Heart left ventricle (tissue), 16 donors: ENCODE measurements at regions not wholly inside any gene's neighbourhood (a gene's known extent, or its start where the extent isn't known, plus 50 kb on each side); places are given as distances from the start of the nearest gene placed in this dataset.

Experiments
- ATAC-seq, 4 donors: fragments of 200-7000 bp; cut with Tn5 transposase; one replicate each; pipeline ENCODE4 v1.9.1; 2020 to 2022; ENCODE audit warnings: moderate library complexity in 4 of 4, mild to moderate bottlenecking in 3 of 4, moderate number of reproducible peaks in 1 of 4
- DNase-seq, 5 donors: peaks; one replicate each; pipeline ENCODE4 v3.0.0-alpha.2; 2020
- H3K27ac ChIP-seq, 12 donors: fragments of 200-600 bp; sonication (generic) in 4 of 12; one replicate each; pipeline versions ENCODE4 v1.5.0 to v1.8.0; 2016 to 2022; ENCODE audit warnings: mild to moderate bottlenecking in 2 of 12
- H3K27me3 ChIP-seq, 9 donors: fragments of 200-600 bp; sonication (generic) in 2 of 9; one replicate each; pipeline versions ENCODE4 v1.5.1 to v1.8.0; 2016 to 2022; ENCODE audit warnings: mild to moderate bottlenecking in 3 of 9
- H3K36me3 ChIP-seq, 9 donors: fragments of 200-600 bp; sonication (generic) in 2 of 9; one replicate each; pipeline versions ENCODE4 v1.5.0 to v1.8.0; 2018 to 2022; ENCODE audit warnings: mild to moderate bottlenecking in 2 of 9
- H3K4me1 ChIP-seq, 12 donors: fragments of 200-600 bp; sonication (generic) in 4 of 12; one replicate each; pipeline versions ENCODE4 v1.5.0 to v1.8.0; 2016 to 2022; ENCODE audit warnings: mild to moderate bottlenecking in 3 of 12
- H3K4me3 ChIP-seq, 12 donors: fragments of 200-600 bp; sonication (generic) in 4 of 12; one replicate each; pipeline versions ENCODE4 v1.5.0 to v1.8.0; 2017 to 2022; ENCODE audit warnings: mild to moderate bottlenecking in 9 of 12, moderate library complexity in 4 of 12
- H3K9me3 ChIP-seq, 12 donors: fragments of 200-600 bp; sonication (generic) in 4 of 12; one replicate each; pipeline versions ENCODE4 v1.5.0 to v1.8.0; 2016 to 2022; ENCODE audit warnings: mild to moderate bottlenecking in 1 of 12
- CTCF ChIP-seq, 12 donors: fragments of 200-600 bp; sonication (generic) in 4 of 12; IDR thresholded peaks; one replicate each; pipeline versions ENCODE4 v1.5.0 to v1.8.0; 2018 to 2022; ENCODE audit warnings: antibody characterized with exemption in 12 of 12, mild to moderate bottlenecking in 5 of 12
- POLR2A ChIP-seq, 2 donors: fragments of 450-650 bp; IDR thresholded peaks; one replicate each; pipeline ENCODE4 v1.6.1; 2017; ENCODE audit warnings: antibody characterized with exemption in 2 of 2, mild to moderate bottlenecking in 2 of 2, moderate library complexity in 2 of 2
- WGBS, 4 donors: extraction: QIAGEN DNeasy Blood & Tissue Kit in 2 of 4; methylation state at CpG; one replicate each; pipeline versions ENCODE4 v1.1.5 to v1.1.7; 2013 to 2018; 5-methylcytosine and 5-hydroxymethylcytosine counted together
- intact Hi-C, 10 donors: fragments of 100-400 bp; cut with DNase I; formaldehyde crosslinking; loops; one replicate each; pipeline versions ENCODE4 v1.11.1 to v1.14.2; 2022
- donor health status: ischemic (EF 13 %, LVEDD 7.1; RV severe dilation, severe dysfunction).
- donor health status: healthy with polysubstance abuse.
- donor health status: DM: no; HTN: yes; CAD: no.
- donor health status: DM: no; HTN: no; CAD: no.
- donor health status: ischemic (EF 25% LVEDD 6.9; RV normal size, moderate dysfunction).
- donor health status: ischemic (EF 25% LVEDD 5.7; RV mildly dilated, moderate dysfunction).
- donor health status: healthy.
- donor health status: DM: yes; HTN: yes; CAD: no.
- donor health status: ischemic (EF 35%, LVEDD 5.7; RV mildly dilated, moderate dysfunction).
- donor health status: nonischemic (EF 11% LVEDD 7.7; RV severe dilation, severe dysfunction).
- donor health status: DM: yes; HTN: yes; CAD: no.
- donor health status: PGD.
- donor health status: ischemic (EF 29% LVEDD 5.4; RV normal size, mild dysfunction).
- donor health status: nonischemic (EF 23%, LVEDD 6.1; RV moderate dilation, normal function).

GRCh38 chr1:208793861-208794345 lies 549.7 kb upstream of the PLXNA2 start:
- Histone ChIP-seq H3K36me3 (no peaks in the 10 kb centered on the region), H3K27ac (no peak overlapping the region), H3K27me3 (no peaks in the 10 kb centered on the region), H3K9me3 (no peaks in the 10 kb centered on the region), H3K4me3 (no peak overlapping the region), H3K4me1 (no peaks in the 10 kb centered on the region)
- TF ChIP-seq POLR2A (IDR thresholded peaks at IDR 0.05), result no peak
- no peak for TF ChIP-seq CTCF (IDR thresholded peaks at IDR 0.05)
- no peak for DNase-seq
- WGBS, 4 donors, result 58 to 74% (median 63%) methylated on average over 2 of the region's 2 CpGs
- no peak for ATAC-seq
- intact Hi-C loops, result no loop called here

- Histone ChIP-seq H3K27ac (no peak overlapping the region), H3K36me3 (no peaks in the 10 kb centered on the region), H3K27me3 (peaks cover 0 to 6% (median 0%) of the 10 kb centered on the region in 9 donors), H3K4me1 (no peaks in the 10 kb centered on the region), H3K9me3 (no peaks in the 10 kb centered on the region), H3K4me3 (no peak overlapping the region)
- intact Hi-C loops, result no loop called here
- WGBS, 4 donors, result 89 to 100% (median 98%) methylated on average over 1 of the region's 1 CpG
- DNase-seq (no peak), ATAC-seq (no peak)
- TF ChIP-seq POLR2A (IDR thresholded peaks at IDR 0.05), result no peak
- no peak for TF ChIP-seq CTCF (IDR thresholded peaks at IDR 0.05)
These were observed 555.0 kb upstream of the PLXNA2 start for GRCh38 chr1:208799186-208799585.

- Histone ChIP-seq H3K4me1 (no peaks in the 10 kb centered on the region), H3K9me3 (peaks cover 0 to 13% (median 2%) of the 10 kb centered on the region in 12 donors), H3K4me3 (no peak overlapping the region), H3K36me3 (no peaks in the 10 kb centered on the region), H3K27ac (no peak overlapping the region), H3K27me3 (peaks cover 0 to 12% (median 0%) of the 10 kb centered on the region in 9 donors)
- ATAC-seq (no peak), DNase-seq (no peak)
- intact Hi-C loops, result no loop called here
- TF ChIP-seq POLR2A (IDR thresholded peaks at IDR 0.05) (no peak), CTCF (IDR thresholded peaks at IDR 0.05) (no peak)
- WGBS, 4 donors, result 44 to 51% (median 47%) methylated on average over 9 of the region's 9 CpGs
These were observed 559.0 kb upstream of the PLXNA2 start for GRCh38 chr1:208803011-208803811.

- TF ChIP-seq CTCF (IDR thresholded peaks at IDR 0.05) (no peak), POLR2A (IDR thresholded peaks at IDR 0.05) (no peak)
These were observed 563.4 kb upstream of the PLXNA2 start for GRCh38 chr1:208807446-208808127.

More at GRCh38 chr1:208807446-208808127, 563.4 kb upstream of the PLXNA2 start:
- DNase-seq (no peak), ATAC-seq (no peak)
- intact Hi-C loops, result no loop called here
- Histone ChIP-seq H3K27ac (no peak overlapping the region), H3K9me3 (peaks cover 0 to 13% (median 2%) of the 10 kb centered on the region in 12 donors), H3K4me1 (no peaks in the 10 kb centered on the region), H3K36me3 (no peaks in the 10 kb centered on the region), H3K27me3 (peaks cover 0 to 13% (median 0%) of the 10 kb centered on the region in 9 donors), H3K4me3 (no peak overlapping the region)
- WGBS, 4 donors, result 80 to 85% (median 83%) methylated on average over 4 of the region's 4 CpGs
